Testis (tissue), 2 donors: ENCODE measurements at regions not wholly inside any gene's neighbourhood (a gene's known extent, or its start where the extent isn't known, plus 50 kb on each side); places are given as distances from the start of the nearest gene placed in this dataset.

Experiments used
- DNase-seq: peaks from one replicate; pipeline ENCODE4 v3.0.0-alpha.2; 2019
- H3K27ac ChIP-seq, 2 donors: fragments of 200-600 bp; sonication (generic); one replicate each; pipeline ENCODE4 v1.5.1; 2019
- H3K27me3 ChIP-seq: fragments of 200-600 bp; sonication (generic); one replicate; pipeline ENCODE4 v1.5.1; 2019
- H3K36me3 ChIP-seq: fragments of 200-600 bp; sonication (generic); one replicate; pipeline ENCODE4 v1.5.1; 2017; ENCODE audit warnings: low read depth; ENCODE audit errors: missing control alignments
- H3K4me1 ChIP-seq: fragments of 200-600 bp; sonication (generic); one replicate; pipeline ENCODE4 v1.5.1; 2019
- H3K4me3 ChIP-seq, 2 donors: fragments of 200-600 bp; sonication (generic); one replicate each; pipeline ENCODE4 v1.5.1; 2017 to 2019
- H3K9me3 ChIP-seq: fragments of 200-600 bp; sonication (generic); one replicate; pipeline ENCODE4 v1.5.1; 2017
- CTCF ChIP-seq, 3 experiments: fragments of 450-650 bp in 2 of 3; fragments of 200-600 bp in 1 of 3; sonication (generic) in 1 of 3; IDR thresholded peaks; one replicate each; pipeline ENCODE4 v1.5.1; 2016 to 2019; ENCODE audit warnings: antibody characterized with exemption in 3 of 3, mild to moderate bottlenecking in 2 of 3, moderate library complexity in 1 of 3
- POLR2A ChIP-seq: fragments of 450-650 bp; IDR thresholded peaks from one replicate; pipeline ENCODE4 v1.6.1; 2017; ENCODE audit warnings: antibody characterized with exemption, mild to moderate bottlenecking, moderate library complexity
- WGBS, 2 donors: methylation state at CpG; one replicate each; pipeline ENCODE4 v1.1.5; 2018; 5-methylcytosine and 5-hydroxymethylcytosine counted together
- intact Hi-C: fragments of 100-400 bp; cut with DNase I; formaldehyde crosslinking; loops from one replicate; pipeline ENCODE4 v1.15.1; 2023; ENCODE audit warnings: low total_unique reads

GRCh38 chr12:59168647-59169046, 248.3 kb upstream of the LRIG3 start:
- no peaks in the 10 kb centered on the region for H3K36me3 ChIP-seq
- H3K27me3 ChIP-seq, result no peaks in the 10 kb centered on the region
- DNase-seq, result no peak
- intact Hi-C loops, result no loop called here
- no peak for TF ChIP-seq CTCF (IDR thresholded peaks at IDR 0.05)
- no peak for TF ChIP-seq POLR2A
- no peak overlapping the region for H3K4me3 ChIP-seq
- H3K9me3 ChIP-seq, result no peaks in the 10 kb centered on the region
- H3K4me1 ChIP-seq, result no peaks in the 10 kb centered on the region
- no peak overlapping the region for H3K27ac ChIP-seq
- 65 to 85% methylated on average over 2 of the region's 2 CpGs for WGBS, 2 donors

GRCh38 chr12:59166457-59166856, 246.2 kb upstream of the LRIG3 start:
- intact Hi-C loops, result no loop called here
- Histone ChIP-seq H3K36me3 (no peaks in the 10 kb centered on the region), H3K27ac (no peak overlapping the region), H3K4me3 (no peak overlapping the region), H3K9me3 (no peaks in the 10 kb centered on the region), H3K27me3 (no peaks in the 10 kb centered on the region), H3K4me1 (no peaks in the 10 kb centered on the region)
- WGBS, 2 donors, result 56 to 74% methylated on average over 1 of the region's 1 CpG
- DNase-seq, result no peak
- TF ChIP-seq CTCF (IDR thresholded peaks at IDR 0.05) (no peak), POLR2A (no peak)

- Histone ChIP-seq H3K9me3 (no peaks in the 10 kb centered on the region), H3K27me3 (no peaks in the 10 kb centered on the region), H3K4me1 (no peaks in the 10 kb centered on the region), H3K36me3 (no peaks in the 10 kb centered on the region), H3K4me3 (no peak overlapping the region), H3K27ac (no peak overlapping the region)
- 42 to 59% methylated on average over 4 of the region's 4 CpGs for WGBS, 2 donors
- DNase-seq, result no peak
- TF ChIP-seq POLR2A (no peak), CTCF (IDR thresholded peaks at IDR 0.05) (peak in 2 of 3 experiments; percentile 14 to 57)
- intact Hi-C loops, result no loop called here
These were observed 244.9 kb upstream of the LRIG3 start for GRCh38 chr12:59164991-59165718.

GRCh38 chr12:59164226-59164625, 243.9 kb upstream of the LRIG3 start:
- intact Hi-C loops, result no loop called here
- H3K36me3 ChIP-seq, result no peaks in the 10 kb centered on the region
- no peak for DNase-seq
- TF ChIP-seq CTCF (IDR thresholded peaks at IDR 0.05), result no peak
- no peak for TF ChIP-seq POLR2A
- H3K4me1 ChIP-seq, result no peaks in the 10 kb centered on the region
- no peaks in the 10 kb centered on the region for H3K9me3 ChIP-seq
- no peak overlapping the region for H3K4me3 ChIP-seq
- H3K27me3 ChIP-seq, result no peaks in the 10 kb centered on the region
- no peak overlapping the region for H3K27ac ChIP-seq

- WGBS, 2 donors, result 89 to 95% methylated on average over 4 of the region's 4 CpGs
- no peak for DNase-seq
- intact Hi-C loops, result no loop called here
- TF ChIP-seq POLR2A, result no peak
- TF ChIP-seq CTCF (IDR thresholded peaks at IDR 0.05), result no peak
- H3K27ac ChIP-seq, result no peak overlapping the region
- H3K36me3 ChIP-seq, result no peaks in the 10 kb centered on the region
- no peak overlapping the region for H3K4me3 ChIP-seq
- no peaks in the 10 kb centered on the region for H3K9me3 ChIP-seq
- no peaks in the 10 kb centered on the region for H3K4me1 ChIP-seq
- no peaks in the 10 kb centered on the region for H3K27me3 ChIP-seq
These were observed 238.4 kb upstream of the LRIG3 start for GRCh38 chr12:59158681-59159080.
